HepG2 (cell line): ENCODE measurements at regions not wholly inside any gene's neighbourhood (a gene's known extent, or its start where the extent isn't known, plus 50 kb on each side); places are given as distances from the start of the nearest gene placed in this dataset.

ENCODE experiments used
- ATAC-seq: fragments of 200-7000 bp; cut with Tn5 transposase; 3 replicates; pipeline ENCODE4 v1.9.1; 2020; ENCODE audit warnings: mild to moderate bottlenecking, moderate library complexity
- BruUV-seq: library from RNA; stranded (reverse); fragments of 400-500 nt; replicated peaks from 2 replicates; lab custom pipeline; 2021; lab: Mats Ljungman, UMichigan
- CTCF ChIA-PET: fragments of 300-600 bp; formaldehyde crosslinking; extraction: SDS; loops from one replicate; lab custom pipeline; 2021; ENCODE audit warnings: low total read pairs, inconsistent platforms, low intra/inter-chr PET ratio; lab: Yijun Ruan, JAX
- POLR2A ChIA-PET: fragments of 350-600 bp; sonication (Branson Sonifier 250); formaldehyde crosslinking; loops from one replicate; lab custom pipeline; 2020; ENCODE audit warnings: antibody characterized with exemption, inconsistent platforms; lab: Yijun Ruan, JAX
- DNase-seq: peaks from one replicate; pipeline ENCODE4 v3.0.0-alpha.2; 2015; ENCODE audit warnings: low spot score
- FAIRE-seq: peaks from 3 replicates; lab custom pipeline; 2011; peaks lifted over from hg19 to GRCh38; lab: Jason Lieb, UNC
- H2AFZ ChIP-seq: one replicate; pipeline ENCODE4 v1.6.1; 2011; ENCODE audit warnings: low read length, inconsistent platforms
- H3K27ac ChIP-seq: fragments of 300-600 bp; 3 replicates; pipeline ENCODE4 v1.8.0; 2011; ENCODE audit warnings: mixed run types, mild to moderate bottlenecking, mixed read lengths, low read length, inconsistent platforms; ENCODE audit not compliant: insufficient read depth; ENCODE audit errors: extremely low read length
- H3K27me3 ChIP-seq, 2 experiments: fragments of 200-600 bp in 1 of 2; 2 replicates in 1 of 2; 3 replicates in 1 of 2; pipeline versions ENCODE4 v1.6.0 to v1.8.0; 2011; ENCODE audit warnings: low read length in 2 of 2, mild to moderate bottlenecking in 2 of 2, moderate library complexity in 2 of 2, inconsistent platforms in 1 of 2; ENCODE audit not compliant: insufficient read depth in 2 of 2, control insufficient read depth in 1 of 2
- H3K36me3 ChIP-seq, 2 experiments: fragments of 200-600 bp in 1 of 2; replicated peaks in 1 of 2; 2 replicates in 1 of 2; 3 replicates in 1 of 2; pipeline versions ENCODE4 v1.5.1 to v1.8.0; 2011; ENCODE audit warnings: low read length in 2 of 2, inconsistent platforms in 1 of 2; ENCODE audit not compliant: insufficient read depth in 2 of 2, control insufficient read depth in 1 of 2
- H3K4me1 ChIP-seq: 2 replicates; pipeline ENCODE4 v1.5.1; 2012; ENCODE audit warnings: low read length, inconsistent platforms; ENCODE audit not compliant: insufficient read depth
- H3K4me2 ChIP-seq: 2 replicates; pipeline ENCODE4 v1.6.0; 2011; ENCODE audit warnings: low read depth, low read length, inconsistent platforms
- H3K4me3 ChIP-seq, 3 experiments: fragments of 200-600 bp in 1 of 3; sonication (generic), shearing (Covaris generic) in 1 of 3; replicated peaks in 1 of 3; 2 replicates each; pipeline ENCODE4 v1.5.1; 2011 to 2016; ENCODE audit warnings: low read length in 3 of 3, inconsistent platforms in 2 of 3, low read depth in 2 of 3, mild to moderate bottlenecking in 2 of 3, control low read depth in 1 of 3, mixed read lengths in 1 of 3; ENCODE audit not compliant: insufficient read depth in 1 of 3
- H3K79me2 ChIP-seq: one replicate; pipeline ENCODE4 v1.6.1; 2011; ENCODE audit warnings: low read length, inconsistent platforms; ENCODE audit not compliant: insufficient read depth
- H3K9ac ChIP-seq: 2 replicates; pipeline ENCODE4 v1.6.0; 2011; ENCODE audit warnings: mild to moderate bottlenecking, low read depth, low read length, inconsistent platforms; ENCODE audit not compliant: insufficient read depth
- H3K9me3 ChIP-seq: 2 replicates; pipeline ENCODE4 v1.5.1; 2012; ENCODE audit warnings: mild to moderate bottlenecking, low read length
- H4K20me1 ChIP-seq: 2 replicates; pipeline ENCODE4 v1.6.0; 2011; ENCODE audit warnings: inconsistent platforms, mild to moderate bottlenecking, low read length, moderate library complexity; ENCODE audit not compliant: insufficient read depth
- CBX1 ChIP-seq: IDR thresholded peaks from one replicate; pipeline ENCODE4 v1.6.1; 2016; ENCODE audit warnings: antibody characterized with exemption, low read depth
- DNMT3B ChIP-seq: conservative IDR thresholded peaks from 2 replicates; pipeline ENCODE4 v1.6.1; 2016; ENCODE audit warnings: missing biosample characterization, control low read depth
- EEA1 ChIP-seq: sonication (generic); formaldehyde crosslinking; IDR thresholded peaks from 2 replicates; pipeline ENCODE4 v1.5.1; 2020; ENCODE audit warnings: mild to moderate bottlenecking, missing genetic modification reagents, borderline replicate concordance
- IRX3 ChIP-seq: sonication (generic); formaldehyde crosslinking; IDR thresholded peaks from 2 replicates; pipeline ENCODE4 v1.8.1; 2023; ENCODE audit warnings: mild to moderate bottlenecking, low read depth, missing genetic modification reagents, borderline replicate concordance
- MLLT10 ChIP-seq: sonication (generic); formaldehyde crosslinking; IDR thresholded peaks from 2 replicates; pipeline ENCODE4 v1.4.0; 2020; ENCODE audit warnings: missing genetic modification reagents
- NCOA2 ChIP-seq: sonication (generic); formaldehyde crosslinking; IDR thresholded peaks from 2 replicates; pipeline ENCODE4 v1.8.0; 2022; ENCODE audit warnings: inconsistent platforms
- SKI ChIP-seq: fragments of 450-650 bp; IDR thresholded peaks from one replicate; pipeline ENCODE4 v1.6.1; 2018; ENCODE audit warnings: mild to moderate bottlenecking; ENCODE audit not compliant: partially characterized antibody
- ZNF264 ChIP-seq: sonication (generic); formaldehyde crosslinking; IDR thresholded peaks from 2 replicates; pipeline ENCODE4 v1.4.0; 2020; ENCODE audit warnings: missing genetic modification reagents
- ZNF441 ChIP-seq: sonication (generic); formaldehyde crosslinking; IDR thresholded peaks from 2 replicates; pipeline ENCODE4 v1.7.0; 2021; ENCODE audit warnings: missing genetic modification reagents, borderline replicate concordance
- ZNF558 ChIP-seq: sonication (generic); formaldehyde crosslinking; IDR thresholded peaks from 2 replicates; pipeline ENCODE4 v1.9.0; 2022; ENCODE audit warnings: mild to moderate bottlenecking, missing genetic modification reagents, borderline replicate concordance
- WGBS: methylation state at CpG from one replicate; pipeline ENCODE4 v1.1.6; 2017; ENCODE audit warnings: low lambda C conversion rate; 5-methylcytosine and 5-hydroxymethylcytosine counted together
- in situ Hi-C: cut with HindIII; loops from 2 replicates; pipeline ENCODE4 v1.10.0; 2017; ENCODE audit warnings: low pct_unique_long_range_greater_than_20kb; ENCODE audit not compliant: extremely low pct_ligation_motif_present
- intact Hi-C: fragments of 100-400 bp; cut with micrococcal nuclease; formaldehyde crosslinking; loops from one replicate; pipeline ENCODE4 v1.10.0; 2022; ENCODE audit not compliant: unreplicated experiment
- TF ChIP-seq, protein P1 (sequence below): sonication (generic); formaldehyde crosslinking; IDR thresholded peaks from 2 replicates; pipeline ENCODE4 v1.5.1; 2020; ENCODE audit warnings: missing genetic modification reagents, mild to moderate bottlenecking, borderline replicate concordance

DNA sequence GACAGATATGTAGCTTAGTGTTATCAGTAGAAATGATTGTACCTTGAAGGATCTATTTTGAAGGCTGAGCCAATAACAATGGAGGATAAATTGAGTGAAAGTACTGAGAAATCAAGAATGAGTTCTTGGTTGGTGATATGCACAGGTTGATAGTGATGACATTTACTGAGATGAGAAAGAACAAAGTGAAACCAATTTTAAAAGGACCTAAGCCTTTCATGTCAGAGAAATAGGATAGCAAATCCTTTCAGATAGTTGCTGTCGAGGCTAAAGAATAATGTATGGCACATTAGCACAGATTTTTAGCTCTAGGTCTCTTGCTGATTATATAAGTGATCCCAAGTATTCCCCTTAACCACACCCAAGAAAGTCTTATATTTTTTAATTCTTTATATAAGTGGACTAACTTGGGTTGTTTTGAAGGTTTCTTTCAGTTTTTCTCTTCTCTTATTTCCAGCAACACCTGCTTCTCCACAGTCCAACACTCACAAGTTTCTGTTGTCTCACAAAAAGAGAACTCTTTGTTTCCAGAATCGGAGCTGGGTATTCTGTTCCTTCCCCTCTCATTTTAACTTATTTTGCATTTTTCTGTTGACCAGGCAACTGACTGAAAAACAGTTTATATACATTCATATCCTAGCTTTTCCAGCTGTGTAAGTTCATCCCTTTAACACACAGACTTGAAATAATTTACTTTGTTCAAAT, 286.9 kb upstream of the ATP10B start:
- Histone ChIP-seq H3K27ac (no peak overlapping the region), H4K20me1 (no peaks in the 10 kb centered on the region), H3K4me1 (no peaks in the 10 kb centered on the region), H3K4me3 (no peak overlapping the region), H3K27me3 (no peaks in the 10 kb centered on the region), H3K4me2 (no peak overlapping the region), H3K36me3 (no peaks in the 10 kb centered on the region), H3K79me2 (no peaks in the 10 kb centered on the region), H3K9me3 (no peaks in the 10 kb centered on the region; the same call in 1 of the 2 replicates), H2AFZ (no peak overlapping the region), H3K9ac (no peak overlapping the region)
- ChIA-PET POLR2A (no interaction called here), CTCF (no interaction called here)
- no peak for FAIRE-seq
- intact Hi-C loops (no loop called here), in situ Hi-C loops (no loop called here)
- TF ChIP-seq ZNF264 (CRISPR knock-in tag): no peak
- no peak for TF ChIP-seq EEA1 (CRISPR knock-in tag)
- no peak for TF ChIP-seq ZNF558 (CRISPR knock-in tag)
- TF ChIP-seq NCOA2 (CRISPR knock-in tag): no peak
- TF ChIP-seq DNMT3B (CRISPR knock-in tag): no peak
- no peak for TF ChIP-seq SKI
- TF ChIP-seq MLLT10 (CRISPR knock-in tag): no peak
- TF ChIP-seq, protein P1, sequence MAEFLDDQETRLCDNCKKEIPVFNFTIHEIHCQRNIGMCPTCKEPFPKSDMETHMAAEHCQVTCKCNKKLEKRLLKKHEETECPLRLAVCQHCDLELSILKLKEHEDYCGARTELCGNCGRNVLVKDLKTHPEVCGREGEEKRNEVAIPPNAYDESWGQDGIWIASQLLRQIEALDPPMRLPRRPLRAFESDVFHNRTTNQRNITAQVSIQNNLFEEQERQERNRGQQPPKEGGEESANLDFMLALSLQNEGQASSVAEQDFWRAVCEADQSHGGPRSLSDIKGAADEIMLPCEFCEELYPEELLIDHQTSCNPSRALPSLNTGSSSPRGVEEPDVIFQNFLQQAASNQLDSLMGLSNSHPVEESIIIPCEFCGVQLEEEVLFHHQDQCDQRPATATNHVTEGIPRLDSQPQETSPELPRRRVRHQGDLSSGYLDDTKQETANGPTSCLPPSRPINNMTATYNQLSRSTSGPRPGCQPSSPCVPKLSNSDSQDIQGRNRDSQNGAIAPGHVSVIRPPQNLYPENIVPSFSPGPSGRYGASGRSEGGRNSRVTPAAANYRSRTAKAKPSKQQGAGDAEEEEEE (CRISPR knock-in tag): no peak
- TF ChIP-seq ZNF441 (CRISPR knock-in tag): no peak
- no peak for TF ChIP-seq CBX1
- TF ChIP-seq IRX3 (CRISPR knock-in tag): no peak
- WGBS: 0% methylated on average over 2 of the region's 2 CpGs
- no peak for DNase-seq
- no peak for ATAC-seq
- no TSS peak for BruUV-seq
